H1 (cell line): ENCODE measurements at regions not wholly inside any gene's neighbourhood (a gene's known extent, or its start where the extent isn't known, plus 50 kb on each side); places are given as distances from the start of the nearest gene placed in this dataset.
A peak's percentile ranks its signal among the peaks of the same experiment; 100 is the strongest.

Experiments
- CHD2 ChIP-seq: IDR thresholded peaks from 2 replicates; pipeline ENCODE4 v1.6.1; 2012; ENCODE audit warnings: low read length, improper control_type of control experiment
- JUND ChIP-seq: IDR thresholded peaks from 2 replicates; pipeline ENCODE4 v1.6.1; 2011; ENCODE audit warnings: mild to moderate bottlenecking, improper control_type of control experiment, low read length
- MAX ChIP-seq: IDR thresholded peaks from 2 replicates; pipeline ENCODE4 v1.6.1; 2012; ENCODE audit warnings: inconsistent platforms
- POLR2A ChIP-seq, 2 experiments: IDR thresholded peaks; 1 replicate in 1 of 2; 2 replicates in 1 of 2; pipeline ENCODE4 v1.6.1; 2011; ENCODE audit warnings: low read depth in 2 of 2, low read length in 2 of 2, mild to moderate bottlenecking in 2 of 2; ENCODE audit errors: control extremely low read depth in 1 of 2
- SP2 ChIP-seq: IDR thresholded peaks from 2 replicates; pipeline ENCODE4 v1.6.1; 2012; ENCODE audit warnings: mild to moderate bottlenecking, low read length, inconsistent platforms
- TBP ChIP-seq: IDR thresholded peaks from 2 replicates; pipeline ENCODE4 v1.6.1; 2011; ENCODE audit warnings: low read depth, low read length, improper control_type of control experiment
- YY1 ChIP-seq: IDR thresholded peaks from 2 replicates; pipeline ENCODE4 v1.6.1; 2011; ENCODE audit warnings: low read depth, mild to moderate bottlenecking, low read length
- ZNF274 ChIP-seq: IDR thresholded peaks from 2 replicates; pipeline ENCODE4 v1.7.0; 2012; ENCODE audit warnings: low read length, borderline replicate concordance; ENCODE audit errors: extremely low read depth
- TF ChIP-seq, protein P1 (sequence below), 3 experiments: IDR thresholded peaks; 1 replicate in 2 of 3; 2 replicates in 1 of 3; pipeline versions ENCODE4 v1.5.1 to v1.6.1; 2011; ENCODE audit warnings: low read length in 3 of 3, mild to moderate bottlenecking in 3 of 3, inconsistent platforms in 2 of 3, low read depth in 1 of 3, moderate library complexity in 1 of 3; ENCODE audit not compliant: insufficient read depth in 1 of 3; ENCODE audit errors: control extremely low read depth in 1 of 3

DNA sequence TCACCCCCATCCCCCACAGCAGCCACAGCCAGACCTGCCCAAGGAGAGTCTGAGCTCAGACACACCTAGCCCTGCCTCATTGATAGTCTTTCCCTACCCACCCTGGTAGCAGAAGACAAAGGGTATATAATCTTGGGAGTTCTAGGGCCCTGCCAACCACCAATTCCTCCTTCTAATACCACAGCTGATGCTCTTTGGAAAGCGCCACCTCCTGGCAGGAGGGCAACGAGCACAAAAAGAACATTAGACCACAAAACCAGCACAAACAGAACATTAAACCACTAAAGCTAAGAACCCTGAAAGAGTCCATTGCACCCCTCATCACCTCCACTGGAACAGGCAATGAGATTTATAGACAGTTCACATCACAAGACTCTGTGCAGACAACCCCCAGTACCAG, 195.8 kb upstream of the FUT9 start:
- TF ChIP-seq TBP (no peak), JUND (no peak), YY1 (no peak), CHD2 (no peak), MAX (no peak), ZNF274 (no peak), POLR2A (IDR thresholded peaks at IDR 0.05; ENCODE audit: control extremely low read depth in 1 of 2, low read depth in 2 of 2, low read length in 2 of 2) (no peak), SP2 (no peak)
- TF ChIP-seq, protein P1, sequence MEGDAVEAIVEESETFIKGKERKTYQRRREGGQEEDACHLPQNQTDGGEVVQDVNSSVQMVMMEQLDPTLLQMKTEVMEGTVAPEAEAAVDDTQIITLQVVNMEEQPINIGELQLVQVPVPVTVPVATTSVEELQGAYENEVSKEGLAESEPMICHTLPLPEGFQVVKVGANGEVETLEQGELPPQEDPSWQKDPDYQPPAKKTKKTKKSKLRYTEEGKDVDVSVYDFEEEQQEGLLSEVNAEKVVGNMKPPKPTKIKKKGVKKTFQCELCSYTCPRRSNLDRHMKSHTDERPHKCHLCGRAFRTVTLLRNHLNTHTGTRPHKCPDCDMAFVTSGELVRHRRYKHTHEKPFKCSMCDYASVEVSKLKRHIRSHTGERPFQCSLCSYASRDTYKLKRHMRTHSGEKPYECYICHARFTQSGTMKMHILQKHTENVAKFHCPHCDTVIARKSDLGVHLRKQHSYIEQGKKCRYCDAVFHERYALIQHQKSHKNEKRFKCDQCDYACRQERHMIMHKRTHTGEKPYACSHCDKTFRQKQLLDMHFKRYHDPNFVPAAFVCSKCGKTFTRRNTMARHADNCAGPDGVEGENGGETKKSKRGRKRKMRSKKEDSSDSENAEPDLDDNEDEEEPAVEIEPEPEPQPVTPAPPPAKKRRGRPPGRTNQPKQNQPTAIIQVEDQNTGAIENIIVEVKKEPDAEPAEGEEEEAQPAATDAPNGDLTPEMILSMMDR (IDR thresholded peaks at IDR 0.05; ENCODE audit: control extremely low read depth in 1 of 3, insufficient read depth in 1 of 3, low read depth in 1 of 3, low read length in 3 of 3) = peak; percentile 44 to 54 (median 46)
